IMR-90 (cell line): ENCODE measurements at regions not wholly inside any gene's neighbourhood (a gene's known extent, or its start where the extent isn't known, plus 50 kb on each side); places are given as distances from the start of the nearest gene placed in this dataset.

ENCODE experiments used
- ATAC-seq: fragments of 200-7000 bp; cut with Tn5 transposase; 2 replicates; pipeline ENCODE4 v1.9.1; 2020; ENCODE audit warnings: low read depth, mild to moderate bottlenecking, moderate library complexity
- BruUV-seq: library from RNA; stranded (reverse); fragments of 400-500 nt; replicated peaks from 2 replicates; lab custom pipeline; 2021; lab: Mats Ljungman, UMichigan
- CTCF ChIA-PET: fragments of 300-600 bp; formaldehyde crosslinking; extraction: SDS; loops from one replicate; lab custom pipeline; 2021; ENCODE audit warnings: antibody characterized with exemption; lab: Yijun Ruan, JAX
- POLR2A ChIA-PET: fragments of 300-600 bp; sonication (Branson Sonifier 250); formaldehyde crosslinking; loops from one replicate; lab custom pipeline; 2022; ENCODE audit warnings: antibody characterized with exemption; ENCODE audit not compliant: unreplicated experiment; lab: Charles Lee
- DNase-seq: peaks from one replicate; pipeline ENCODE4 v3.0.0; 2013
- H2AFZ ChIP-seq: replicated peaks from 2 replicates; pipeline ENCODE3; 2013; ENCODE audit warnings: low read length, mild to moderate bottlenecking; ENCODE audit not compliant: poor library complexity
- H2AK5ac ChIP-seq: 2 replicates; pipeline ENCODE4 v1.6.1; 2013; ENCODE audit warnings: low read depth, low read length, inconsistent platforms
- H2AK9ac ChIP-seq: replicated peaks from 2 replicates; pipeline ENCODE3; 2013; ENCODE audit warnings: mild to moderate bottlenecking, low read depth, low read length, moderate library complexity; ENCODE audit not compliant: poor library complexity
- H2BK120ac ChIP-seq: 2 replicates; pipeline ENCODE4 v1.6.1; 2013; ENCODE audit warnings: low read depth, low read length, inconsistent platforms
- H2BK15ac ChIP-seq: 3 replicates; pipeline ENCODE4 v1.6.1; 2013; ENCODE audit warnings: low read depth, low read length, inconsistent platforms
- H2BK20ac ChIP-seq: 2 replicates; pipeline ENCODE4 v1.6.1; 2013; ENCODE audit warnings: low read depth, mild to moderate bottlenecking, inconsistent platforms, low read length, moderate library complexity
- H2BK5ac ChIP-seq: 2 replicates; pipeline ENCODE4 v1.6.1; 2013; ENCODE audit warnings: mild to moderate bottlenecking, low read depth, low read length, inconsistent platforms; ENCODE audit not compliant: poor library complexity, severe bottlenecking
- H3K14ac ChIP-seq: replicated peaks from 2 replicates; pipeline ENCODE4 v1.6.1; 2013; ENCODE audit warnings: low read depth, low read length, inconsistent platforms
- H3K18ac ChIP-seq: 2 replicates; pipeline ENCODE4 v1.6.1; 2013; ENCODE audit warnings: low read depth, low read length, control low read depth
- H3K23ac ChIP-seq: 2 replicates; pipeline ENCODE4 v1.6.1; 2013; ENCODE audit warnings: low read depth, low read length, inconsistent platforms
- H3K27ac ChIP-seq: 2 replicates; pipeline ENCODE4 v1.5.1; 2013; ENCODE audit warnings: mild to moderate bottlenecking, control low read depth, low read length; ENCODE audit not compliant: insufficient read depth
- H3K27me3 ChIP-seq: 2 replicates; pipeline ENCODE4 v1.6.1; 2013; ENCODE audit warnings: low read length; ENCODE audit not compliant: control insufficient read depth, insufficient read depth
- H3K36me3 ChIP-seq: 2 replicates; pipeline ENCODE4 v1.6.1; 2013; ENCODE audit warnings: low read length, mixed read lengths; ENCODE audit not compliant: control insufficient read depth, insufficient read depth
- H3K4ac ChIP-seq: 2 replicates; pipeline ENCODE4 v1.6.1; 2013; ENCODE audit warnings: low read depth, low read length, inconsistent platforms
- H3K4me1 ChIP-seq: 2 replicates; pipeline ENCODE4 v1.6.1; 2013; ENCODE audit warnings: low read length, mixed read lengths; ENCODE audit not compliant: control insufficient read depth, insufficient read depth
- H3K4me2 ChIP-seq: 2 replicates; pipeline ENCODE4 v1.6.1; 2013; ENCODE audit warnings: low read depth, mild to moderate bottlenecking, control low read depth, low read length, moderate library complexity
- H3K4me3 ChIP-seq: 2 replicates; pipeline ENCODE4 v1.5.1; 2013; ENCODE audit warnings: low read depth, mild to moderate bottlenecking, control low read depth, low read length, moderate library complexity; ENCODE audit not compliant: insufficient read depth
- H3K56ac ChIP-seq: 2 replicates; pipeline ENCODE4 v1.6.1; 2013; ENCODE audit warnings: low read length, inconsistent platforms; ENCODE audit not compliant: insufficient read depth; ENCODE audit errors: extremely low read depth
- H3K79me1 ChIP-seq, 2 experiments: 2 replicates each; pipeline ENCODE4 v1.6.1; 2013; ENCODE audit warnings: low read length in 2 of 2, inconsistent platforms in 1 of 2, low read depth in 1 of 2
- H3K9ac ChIP-seq: 2 replicates; pipeline ENCODE4 v1.6.1; 2013; ENCODE audit warnings: low read depth, low read length, control low read depth
- H3K9me1 ChIP-seq: 2 replicates; pipeline ENCODE4 v1.6.1; 2013; ENCODE audit warnings: low read length, inconsistent platforms; ENCODE audit not compliant: insufficient read depth
- H3K9me3 ChIP-seq: 2 replicates; pipeline ENCODE4 v1.6.1; 2013; ENCODE audit warnings: low read length; ENCODE audit not compliant: control insufficient read depth, insufficient read depth
- H4K20me1 ChIP-seq: 2 replicates; pipeline ENCODE4 v1.6.1; 2013; ENCODE audit warnings: low read length, inconsistent platforms; ENCODE audit not compliant: insufficient read depth
- H4K5ac ChIP-seq: 2 replicates; pipeline ENCODE4 v1.6.1; 2013; ENCODE audit warnings: mild to moderate bottlenecking, low read depth, low read length, control low read depth
- H4K8ac ChIP-seq, 2 experiments: 2 replicates each; pipeline ENCODE4 v1.6.1; 2013; ENCODE audit warnings: low read depth in 2 of 2, low read length in 2 of 2, control low read depth in 1 of 2, inconsistent platforms in 1 of 2
- H4K91ac ChIP-seq: 2 replicates; pipeline ENCODE4 v1.6.1; 2013; ENCODE audit warnings: low read depth, low read length, inconsistent platforms; ENCODE audit not compliant: insufficient read depth
- BHLHE40 ChIP-seq: fragments of 150-350 bp; IDR thresholded peaks from 2 replicates; pipeline ENCODE4 v1.6.1; 2016; ENCODE audit warnings: mild to moderate bottlenecking, low read depth, low read length
- CTCF ChIP-seq: conservative IDR thresholded peaks from 2 replicates; pipeline ENCODE4 v1.5.1; 2012; ENCODE audit warnings: mild to moderate bottlenecking, low read depth, low read length, improper control_type of control experiment
- ELK1 ChIP-seq: fragments of 150-350 bp; IDR thresholded peaks from 2 replicates; pipeline ENCODE4 v1.6.1; 2016; ENCODE audit warnings: low read depth, mild to moderate bottlenecking, low read length, moderate library complexity, borderline replicate concordance
- FOS ChIP-seq: fragments of 150-350 bp; IDR thresholded peaks from 2 replicates; pipeline ENCODE4 v1.6.1; 2016; ENCODE audit warnings: low read depth, low read length
- MAFK ChIP-seq: IDR thresholded peaks from 2 replicates; pipeline ENCODE4 v1.6.1; 2012; ENCODE audit warnings: low read depth, low read length, improper control_type of control experiment
- MAZ ChIP-seq: IDR thresholded peaks from 2 replicates; pipeline ENCODE4 v1.6.1; 2012; ENCODE audit warnings: low read depth, mild to moderate bottlenecking, low read length, improper control_type of control experiment, moderate library complexity, borderline replicate concordance
- NFE2L2 ChIP-seq: fragments of 150-350 bp; IDR thresholded peaks from 2 replicates; pipeline ENCODE4 v1.6.1; 2016; ENCODE audit warnings: low read depth, mild to moderate bottlenecking, low read length
- POLR2A ChIP-seq: IDR thresholded peaks from 2 replicates; pipeline ENCODE4 v1.6.1; 2012; ENCODE audit warnings: mild to moderate bottlenecking, low read depth, low read length
- USF2 ChIP-seq: fragments of 150-350 bp; IDR thresholded peaks from 2 replicates; pipeline ENCODE4 v1.6.1; 2017; ENCODE audit warnings: mild to moderate bottlenecking, antibody characterized with exemption, low read length, low read depth
- WGBS, 2 experiments: methylation state at CpG; one replicate each; pipeline versions ENCODE4 v1.1.5 to v1.1.7; 2013; ENCODE audit warnings: missing lambda C conversion rate in 2 of 2; ENCODE audit not compliant: insufficient read length in 1 of 2; ENCODE audit errors: extremely low coverage in 2 of 2; 5-methylcytosine and 5-hydroxymethylcytosine counted together
- dilution Hi-C: fragments of 300-500 bp; cut with HindIII; formaldehyde crosslinking; loops from one replicate; pipeline ENCODE4 v1.14.3; 2018; ENCODE audit warnings: low sequenced_read_pairs; ENCODE audit not compliant: unreplicated experiment
- in situ Hi-C: fragments of 300-500 bp; cut with MboI; formaldehyde crosslinking; loops from 3 replicates; pipeline ENCODE4 v1.14.3; 2019; ENCODE audit warnings: low sequenced_read_pairs, inconsistent platforms, mixed read lengths
- intact Hi-C: fragments of 100-400 bp; cut with micrococcal nuclease; formaldehyde crosslinking; loops from 2 replicates; pipeline ENCODE4 v1.10.0; 2022

GRCh38 chr9:121574774-121575519, 75.3 kb upstream of the GGTA1 start:
- H3K4me3 ChIP-seq: no peak overlapping the region
- no peak overlapping the region for H4K91ac ChIP-seq
- DNase-seq: no peak
- no peaks in the 10 kb centered on the region; the same call in 1 of the 2 replicates for H4K20me1 ChIP-seq
- H3K56ac ChIP-seq: no peak overlapping the region
- dilution Hi-C loops: no loop called here
- H3K36me3 ChIP-seq: no peaks in the 10 kb centered on the region
- H3K4me2 ChIP-seq: no peak overlapping the region
- no peak overlapping the region for H2BK20ac ChIP-seq
- H3K79me1 ChIP-seq: no peaks in the 10 kb centered on the region; a peak in 2 of 4 replicates
- H3K14ac ChIP-seq: no peak overlapping the region
- no peaks in the 10 kb centered on the region for H3K27me3 ChIP-seq
- no peaks in the 10 kb centered on the region for H3K9me3 ChIP-seq
- no peak overlapping the region for H3K18ac ChIP-seq
- H3K9me1 ChIP-seq: no peaks in the 10 kb centered on the region
- POLR2A ChIA-PET: no interaction called here
- H2AK5ac ChIP-seq: no peak overlapping the region
- H3K27ac ChIP-seq: no peak overlapping the region
- H3K4ac ChIP-seq: no peak overlapping the region
- H3K9ac ChIP-seq: no peak overlapping the region
- H2BK5ac ChIP-seq: no peak overlapping the region
- H3K4me1 ChIP-seq: no peaks in the 10 kb centered on the region
- H2AFZ ChIP-seq: no peak overlapping the region
- WGBS, 2 experiments: 84% methylated on average over 10 of the region's 18 CpGs; no CpG with 5 or more reads in 1 of the 2 experiments
- intact Hi-C loops: no loop called here
- CTCF ChIA-PET: no interaction called here
- no peak overlapping the region for H2AK9ac ChIP-seq
- no peak overlapping the region for H2BK15ac ChIP-seq
- no peak overlapping the region for H4K5ac ChIP-seq
- BruUV-seq: no TSS peak
- H4K8ac ChIP-seq: no peak overlapping the region
- no peak for ATAC-seq
- in situ Hi-C loops: no loop called here
- no peak overlapping the region for H3K23ac ChIP-seq
- TF ChIP-seq USF2 (no peak), POLR2A (no peak), FOS (no peak), NFE2L2 (no peak), BHLHE40 (no peak), MAZ (no peak), ELK1 (no peak), MAFK (no peak), CTCF (no peak)
- H2BK120ac ChIP-seq: no peak overlapping the region
